Kidney epithelial cell (primary cell): ENCODE measurements at regions not wholly inside any gene's neighbourhood (a gene's known extent, or its start where the extent isn't known, plus 50 kb on each side); places are given as distances from the start of the nearest gene placed in this dataset.

Source experiments
- DNase-seq: peaks from one replicate; pipeline ENCODE4 v3.0.0-alpha.2; 2010; ENCODE audit warnings: low read depth
- H3K27me3 ChIP-seq: 2 replicates; pipeline ENCODE4 v1.6.0; 2011; ENCODE audit warnings: low read length; ENCODE audit not compliant: control insufficient read depth, insufficient read depth
- H3K36me3 ChIP-seq: 2 replicates; pipeline ENCODE4 v1.5.1; 2011; ENCODE audit warnings: low read length; ENCODE audit not compliant: control insufficient read depth, insufficient read depth
- H3K4me3 ChIP-seq: 2 replicates; pipeline ENCODE4 v1.5.1; 2011; ENCODE audit warnings: low read depth, mild to moderate bottlenecking, control low read depth, low read length
- CTCF ChIP-seq: IDR thresholded peaks from 2 replicates; pipeline ENCODE4 v1.5.1; 2011; ENCODE audit warnings: mild to moderate bottlenecking, moderate library complexity, low read length, control low read depth, inconsistent platforms; ENCODE audit not compliant: insufficient read depth, poor library complexity, severe bottlenecking

GRCh38 chr13:100753376-100753775, 78.8 kb upstream of the TMTC4 start:
- no peak for TF ChIP-seq CTCF
- H3K4me3 ChIP-seq = no peak overlapping the region
- H3K36me3 ChIP-seq = no peaks in the 10 kb centered on the region
- no peak for DNase-seq
- H3K27me3 ChIP-seq = no peaks in the 10 kb centered on the region

- Histone ChIP-seq H3K36me3 (no peaks in the 10 kb centered on the region), H3K4me3 (no peak overlapping the region), H3K27me3 (no peaks in the 10 kb centered on the region)
- no peak for TF ChIP-seq CTCF
- no peak for DNase-seq
Measured at GRCh38 chr13:100751826-100752225, 77.2 kb upstream of the TMTC4 start.

GRCh38 chr13:100746953-100747683, 72.5 kb upstream of the TMTC4 start:
- Histone ChIP-seq H3K36me3 (no peaks in the 10 kb centered on the region), H3K4me3 (no peak overlapping the region), H3K27me3 (no peaks in the 10 kb centered on the region)
- DNase-seq = no peak
- TF ChIP-seq CTCF = no peak

GRCh38 chr13:100738176-100738855, 63.7 kb upstream of the TMTC4 start:
- Histone ChIP-seq H3K27me3 (no peaks in the 10 kb centered on the region), H3K4me3 (no peak overlapping the region), H3K36me3 (no peaks in the 10 kb centered on the region)
- DNase-seq = no peak
- TF ChIP-seq CTCF = no peak

- Histone ChIP-seq H3K4me3 (no peak overlapping the region), H3K36me3 (no peaks in the 10 kb centered on the region), H3K27me3 (no peaks in the 10 kb centered on the region)
- no peak for TF ChIP-seq CTCF
- DNase-seq = no peak
Measured at GRCh38 chr13:100735494-100735893, 60.9 kb upstream of the TMTC4 start.

GRCh38 chr13:100734194-100734720, 59.7 kb upstream of the TMTC4 start:
- no peak for DNase-seq
- H3K36me3 ChIP-seq = no peaks in the 10 kb centered on the region
- no peak overlapping the region for H3K4me3 ChIP-seq
- no peak for TF ChIP-seq CTCF
- H3K27me3 ChIP-seq = no peaks in the 10 kb centered on the region
